Spleen (tissue), 11 donors: ENCODE measurements at regions not wholly inside any gene's neighbourhood (a gene's known extent, or its start where the extent isn't known, plus 50 kb on each side); places are given as distances from the start of the nearest gene placed in this dataset.

Experiments used
- DNase-seq: peaks from one replicate; pipeline ENCODE4 v3.0.0-alpha.2; 2020
- H3K27ac ChIP-seq, 8 donors: fragments of 200-600 bp; sonication (generic) in 7 of 8; 1 replicate in 4 of 8; 2 replicates in 4 of 8; pipeline versions ENCODE4 v1.5.0 to v1.8.0; 2016 to 2021; ENCODE audit warnings: inconsistent platforms in 4 of 8, mild to moderate bottlenecking in 4 of 8, moderate library complexity in 1 of 8
- H3K27me3 ChIP-seq, 7 donors: fragments of 200-600 bp; sonication (generic) in 6 of 7; replicated peaks in 1 of 7; 1 replicate in 4 of 7; 2 replicates in 3 of 7; pipeline versions ENCODE4 v1.5.0 to v1.8.0; 2016 to 2021; ENCODE audit warnings: inconsistent platforms in 3 of 7, mild to moderate bottlenecking in 1 of 7
- H3K36me3 ChIP-seq, 6 donors: fragments of 200-600 bp; sonication (generic) in 5 of 6; 1 replicate in 4 of 6; 2 replicates in 2 of 6; pipeline versions ENCODE4 v1.5.0 to v1.8.0; 2016 to 2021; ENCODE audit warnings: inconsistent platforms in 2 of 6
- H3K4me1 ChIP-seq, 6 donors: fragments of 200-600 bp; sonication (generic) in 5 of 6; 1 replicate in 3 of 6; 2 replicates in 3 of 6; pipeline versions ENCODE4 v1.5.0 to v1.8.0; 2016 to 2021; ENCODE audit warnings: inconsistent platforms in 3 of 6
- H3K4me3 ChIP-seq, 8 donors: fragments of 200-600 bp; sonication (generic) in 7 of 8; 1 replicate in 4 of 8; 2 replicates in 4 of 8; pipeline versions ENCODE4 v1.5.0 to v1.8.0; 2016 to 2021; ENCODE audit warnings: inconsistent platforms in 4 of 8, mild to moderate bottlenecking in 4 of 8, moderate library complexity in 2 of 8
- H3K9me3 ChIP-seq, 8 donors: fragments of 200-600 bp; sonication (generic) in 7 of 8; 1 replicate in 4 of 8; 2 replicates in 4 of 8; pipeline versions ENCODE4 v1.5.0 to v1.8.0; 2016 to 2021; ENCODE audit warnings: inconsistent platforms in 4 of 8
- POLR2A ChIP-seq, 3 donors: fragments of 450-650 bp; IDR thresholded peaks; one replicate each; pipeline ENCODE4 v1.5.1; 2017; ENCODE audit warnings: antibody characterized with exemption in 3 of 3, mild to moderate bottlenecking in 1 of 3
- POLR2AphosphoS5 ChIP-seq, 3 donors: sonication (generic); formaldehyde crosslinking; IDR thresholded peaks; one replicate each; pipeline ENCODE4 v1.5.1; 2017; ENCODE audit warnings: antibody characterized with exemption in 3 of 3
- WGBS, 5 donors: extraction: QIAGEN DNeasy Blood & Tissue Kit in 3 of 5; methylation state at CpG; one replicate each; pipeline versions ENCODE4 v1.1.5 to v1.1.7; 2013 to 2018; 5-methylcytosine and 5-hydroxymethylcytosine counted together
- intact Hi-C: fragments of 100-400 bp; cut with DNase I; formaldehyde crosslinking; loops from one replicate; pipeline ENCODE4 v1.15.0; 2023; ENCODE audit warnings: low total_unique reads
- TF ChIP-seq, protein P1 (sequence below), 11 experiments: fragments of 200-600 bp in 7 of 11; fragments of 450-650 bp in 4 of 11; sonication (generic) in 4 of 11; IDR thresholded peaks in 8 of 11; conservative IDR thresholded peaks in 3 of 11; 1 replicate in 7 of 11; 2 replicates in 4 of 11; pipeline versions ENCODE4 v1.4.0 to v1.8.0; 2016 to 2021; ENCODE audit warnings: antibody characterized with exemption in 11 of 11, inconsistent platforms in 4 of 11, mild to moderate bottlenecking in 1 of 11
- donor health status: healthy with polysubstance abuse.
- donor health status: DM: no; HTN: no; CAD: no; lungs with moderate emphysema.
- donor health status: DM: no; HTN: no; CAD: no.
- donor health status: Bipolar disorder and iron deficiency.
- donor health status: healthy.
- donor health status: DM: no; HTN: no; CAD: no.
- donor health status: DM: yes; HTN: yes; CAD: no.

DNA sequence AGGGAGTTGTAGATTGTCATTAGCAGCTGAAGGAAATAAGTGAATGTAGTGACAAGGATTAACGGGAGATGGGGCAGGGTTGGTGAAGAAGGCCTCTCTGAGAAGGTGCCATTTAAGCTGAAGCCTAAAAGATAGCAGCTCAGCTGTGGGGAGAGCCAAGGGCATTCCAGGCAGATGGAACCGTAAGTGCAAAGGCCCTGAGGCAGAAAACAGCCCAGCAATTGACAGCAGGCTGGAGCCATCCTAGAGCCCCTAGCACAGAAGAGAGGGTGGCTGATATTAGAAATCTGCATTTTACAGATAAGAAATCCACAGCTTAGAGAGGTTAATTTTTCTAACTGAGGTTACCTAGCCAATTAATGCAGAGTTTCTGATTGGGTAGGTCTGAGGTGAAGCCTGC lies 374.5 kb upstream of the PROK2 start:
- H3K36me3 ChIP-seq = no peaks in the 10 kb centered on the region
- peaks cover 0 to 2% (median under 1%) of the 10 kb centered on the region in 8 donors for H3K9me3 ChIP-seq
- intact Hi-C loops = no loop called here

GRCh38 chr3:72158639-72159326 lies 373.8 kb upstream of the PROK2 start:
- WGBS, 5 donors = 89 to 92% (median 92%) methylated on average over 15 of the region's 15 CpGs
- TF ChIP-seq POLR2AphosphoS5 (IDR thresholded peaks at IDR 0.05) (no peak), POLR2A (IDR thresholded peaks at IDR 0.05) (no peak)
- TF ChIP-seq, protein P1, sequence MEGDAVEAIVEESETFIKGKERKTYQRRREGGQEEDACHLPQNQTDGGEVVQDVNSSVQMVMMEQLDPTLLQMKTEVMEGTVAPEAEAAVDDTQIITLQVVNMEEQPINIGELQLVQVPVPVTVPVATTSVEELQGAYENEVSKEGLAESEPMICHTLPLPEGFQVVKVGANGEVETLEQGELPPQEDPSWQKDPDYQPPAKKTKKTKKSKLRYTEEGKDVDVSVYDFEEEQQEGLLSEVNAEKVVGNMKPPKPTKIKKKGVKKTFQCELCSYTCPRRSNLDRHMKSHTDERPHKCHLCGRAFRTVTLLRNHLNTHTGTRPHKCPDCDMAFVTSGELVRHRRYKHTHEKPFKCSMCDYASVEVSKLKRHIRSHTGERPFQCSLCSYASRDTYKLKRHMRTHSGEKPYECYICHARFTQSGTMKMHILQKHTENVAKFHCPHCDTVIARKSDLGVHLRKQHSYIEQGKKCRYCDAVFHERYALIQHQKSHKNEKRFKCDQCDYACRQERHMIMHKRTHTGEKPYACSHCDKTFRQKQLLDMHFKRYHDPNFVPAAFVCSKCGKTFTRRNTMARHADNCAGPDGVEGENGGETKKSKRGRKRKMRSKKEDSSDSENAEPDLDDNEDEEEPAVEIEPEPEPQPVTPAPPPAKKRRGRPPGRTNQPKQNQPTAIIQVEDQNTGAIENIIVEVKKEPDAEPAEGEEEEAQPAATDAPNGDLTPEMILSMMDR (IDR thresholded peaks at IDR 0.05 in 8 of 11, conservative IDR thresholded peaks at IDR 0.05 in 3 of 11) = no peak
- no peak overlapping the region for H3K27ac ChIP-seq

More for the DNA sequence above, 374.5 kb upstream of the PROK2 start:
- no peak overlapping the region for H3K27ac ChIP-seq
- peaks cover 0 to 5% (median 0%) of the 10 kb centered on the region in 7 donors for H3K27me3 ChIP-seq
- TF ChIP-seq, protein P1 (IDR thresholded peaks at IDR 0.05 in 8 of 11, conservative IDR thresholded peaks at IDR 0.05 in 3 of 11) = no peak
- TF ChIP-seq POLR2AphosphoS5 (IDR thresholded peaks at IDR 0.05) (no peak), POLR2A (IDR thresholded peaks at IDR 0.05) (no peak)
- DNase-seq = no peak
- 86 to 97% (median 93%) methylated on average over 2 of the region's 2 CpGs for WGBS, 5 donors
- H3K4me3 ChIP-seq = no peak overlapping the region
- peaks cover 14 to 48% (median 26%) of the 10 kb centered on the region in 6 donors for H3K4me1 ChIP-seq

GRCh38 chr3:72157748-72158638 lies 373.0 kb upstream of the PROK2 start:
- WGBS, 5 donors = 74 to 87% (median 81%) methylated on average over 6 to 7 of the region's 7 CpGs
- Histone ChIP-seq H3K27ac (no peak overlapping the region), H3K9me3 (peaks cover 0 to 10% (median 3%) of the 10 kb centered on the region in 8 donors), H3K4me1 (peaks cover 10 to 39% (median 16%) of the 10 kb centered on the region in 6 donors), H3K36me3 (no peaks in the 10 kb centered on the region), H3K4me3 (no peak overlapping the region), H3K27me3 (peaks cover 0 to 5% (median 0%) of the 10 kb centered on the region in 7 donors)
- TF ChIP-seq, protein P1 (IDR thresholded peaks at IDR 0.05 in 8 of 11, conservative IDR thresholded peaks at IDR 0.05 in 3 of 11) = no peak
- TF ChIP-seq POLR2AphosphoS5 (IDR thresholded peaks at IDR 0.05) (no peak), POLR2A (IDR thresholded peaks at IDR 0.05) (no peak)
- DNase-seq = no peak
- intact Hi-C loops = no loop called here

More at GRCh38 chr3:72158639-72159326, 373.8 kb upstream of the PROK2 start:
- peaks cover 14 to 41% (median 20%) of the 10 kb centered on the region in 6 donors for H3K4me1 ChIP-seq
- H3K36me3 ChIP-seq = no peaks in the 10 kb centered on the region
- DNase-seq = no peak
- no peak overlapping the region for H3K4me3 ChIP-seq
- peaks cover 0 to 8% (median 3%) of the 10 kb centered on the region in 8 donors for H3K9me3 ChIP-seq
- peaks cover 0 to 5% (median 0%) of the 10 kb centered on the region in 7 donors for H3K27me3 ChIP-seq
- intact Hi-C loops = no loop called here
